HCT116 (cell line): ENCODE measurements at regions not wholly inside any gene's neighbourhood (a gene's known extent, or its start where the extent isn't known, plus 50 kb on each side); places are given as distances from the start of the nearest gene placed in this dataset.

Experiments used
- ATAC-seq: fragments of 200-7000 bp; cut with Tn5 transposase; 2 replicates; pipeline ENCODE4 v1.9.1; 2020; ENCODE audit warnings: mild to moderate bottlenecking, moderate library complexity
- BruUV-seq: library from RNA; stranded (reverse); fragments of 400-500 nt; replicated peaks from 2 replicates; lab custom pipeline; 2021; lab: Mats Ljungman, UMichigan
- CTCF ChIA-PET: fragments of 300-600 bp; sonication (Branson Sonifier 250); formaldehyde crosslinking; loops from one replicate; lab custom pipeline; 2021; ENCODE audit warnings: antibody characterized with exemption; lab: Charles Lee
- POLR2A ChIA-PET: fragments of 300-600, 350-600 bp; sonication (Branson Sonifier 250); formaldehyde crosslinking; loops from one replicate; lab custom pipeline; 2021; ENCODE audit warnings: antibody characterized with exemption; lab: Charles Lee
- RAD21 ChIA-PET, 2 experiments: fragments of 300-600 bp; sonication (Branson Sonifier 250); formaldehyde crosslinking; loops; one replicate each; lab custom pipeline; 2023; ENCODE audit warnings: low total read pairs in 2 of 2; ENCODE audit not compliant: uncharacterized antibody in 2 of 2, unreplicated experiment in 2 of 2, low non-redundant PET in 1 of 2; lab: Charles Lee
- DNase-seq: peaks from one replicate; pipeline ENCODE4 v3.0.0-alpha.2; 2010; ENCODE audit warnings: low read depth, low spot score
- H2AFZ ChIP-seq: fragments of 200-600 bp; shearing (Covaris generic), sonication (generic); 2 replicates; pipeline ENCODE4 v1.6.1; 2017; ENCODE audit warnings: low read depth, mixed run types, mixed read lengths, antibody characterized with exemption, low read length; ENCODE audit not compliant: poor library complexity, severe bottlenecking
- H3K27ac ChIP-seq: 2 replicates; pipeline ENCODE4 v1.5.1; 2012; ENCODE audit warnings: low read depth, low read length
- H3K27me3 ChIP-seq: fragments of 200-600 bp; sonication (generic); 2 replicates; pipeline ENCODE4 v1.6.1; 2016; ENCODE audit warnings: mixed run types, low read length, mixed read lengths; ENCODE audit not compliant: insufficient read depth
- H3K36me3 ChIP-seq, 2 experiments: fragments of 200-500 bp in 1 of 2; fragments of 200-600 bp in 1 of 2; sonication (Bioruptor generic) in 1 of 2; sonication (generic) in 1 of 2; 2 replicates each; pipeline versions ENCODE4 v1.5.1 to v1.6.1; 2014 to 2016; ENCODE audit warnings: low read length in 2 of 2, inconsistent platforms in 1 of 2, mixed read lengths in 1 of 2, mixed run types in 1 of 2; ENCODE audit not compliant: insufficient read depth in 2 of 2, control insufficient read depth in 1 of 2
- H3K4me1 ChIP-seq, 2 experiments: fragments of 200-600 bp in 1 of 2; sonication (generic) in 1 of 2; 2 replicates each; pipeline versions ENCODE4 v1.5.1 to v1.6.1; 2012 to 2017; ENCODE audit warnings: low read length in 2 of 2, inconsistent platforms in 1 of 2, mild to moderate bottlenecking in 1 of 2, mixed read lengths in 1 of 2, mixed run types in 1 of 2, moderate library complexity in 1 of 2; ENCODE audit not compliant: insufficient read depth in 2 of 2, control insufficient read depth in 1 of 2
- H3K4me2 ChIP-seq: fragments of 200-600 bp; sonication (generic); 2 replicates; pipeline ENCODE4 v1.6.1; 2017; ENCODE audit warnings: mixed run types, low read length, mixed read lengths
- H3K4me3 ChIP-seq, 2 experiments: fragments of 200-600 bp in 1 of 2; sonication (generic) in 1 of 2; replicated peaks in 1 of 2; 2 replicates each; pipeline ENCODE4 v1.5.1; 2011 to 2016; ENCODE audit warnings: low read length in 2 of 2, control low read depth in 1 of 2, low read depth in 1 of 2, mild to moderate bottlenecking in 1 of 2, mixed read lengths in 1 of 2, mixed run types in 1 of 2
- H3K79me2 ChIP-seq: fragments of 200-600 bp; sonication (generic); 2 replicates; pipeline ENCODE4 v1.6.1; 2017; ENCODE audit warnings: mild to moderate bottlenecking, mixed run types, low read length, moderate library complexity, mixed read lengths; ENCODE audit not compliant: insufficient read depth
- H3K9ac ChIP-seq: fragments of 200-600 bp; sonication (generic); 2 replicates; pipeline ENCODE4 v1.6.1; 2016; ENCODE audit warnings: low read length, mixed read lengths
- H3K9me2 ChIP-seq: fragments of 200-600 bp; sonication (generic), shearing (Covaris generic); 2 replicates; pipeline ENCODE4 v1.6.1; 2017; ENCODE audit warnings: mixed run types, mild to moderate bottlenecking, moderate library complexity; ENCODE audit not compliant: insufficient read depth
- H3K9me3 ChIP-seq, 2 experiments: fragments of 200-500 bp in 1 of 2; fragments of 200-600 bp in 1 of 2; sonication (Bioruptor generic) in 1 of 2; sonication (generic) in 1 of 2; 2 replicates each; pipeline ENCODE4 v1.6.1; 2014 to 2017; ENCODE audit warnings: low read length in 2 of 2, mixed read lengths in 2 of 2, inconsistent platforms in 1 of 2, low read depth in 1 of 2, mild to moderate bottlenecking in 1 of 2, mixed run types in 1 of 2, moderate library complexity in 1 of 2; ENCODE audit not compliant: control insufficient read depth in 1 of 2, insufficient read depth in 1 of 2
- H4K20me1 ChIP-seq: fragments of 200-600 bp; sonication (generic), shearing (Covaris generic); 2 replicates; pipeline ENCODE4 v1.6.1; 2017; ENCODE audit warnings: mixed run types, mild to moderate bottlenecking, moderate library complexity; ENCODE audit not compliant: insufficient read depth
- ATF3 ChIP-seq: IDR thresholded peaks from 2 replicates; pipeline ENCODE4 v1.6.1; 2012
- CBX3 ChIP-seq: IDR thresholded peaks from 2 replicates; pipeline ENCODE4 v1.6.1; 2012; ENCODE audit warnings: low read depth
- CEBPB ChIP-seq: IDR thresholded peaks from 2 replicates; pipeline ENCODE4 v1.6.1; 2012; ENCODE audit warnings: low read depth
- CTCF ChIP-seq, 3 experiments: fragments of 200-600 bp in 1 of 3; sonication (generic) in 1 of 3; IDR thresholded peaks in 2 of 3; conservative IDR thresholded peaks in 1 of 3; 2 replicates each; pipeline ENCODE4 v1.5.1; 2012 to 2017; ENCODE audit warnings: low read depth in 2 of 3, low read length in 2 of 3, antibody characterized with exemption in 1 of 3, borderline replicate concordance in 1 of 3, control low read depth in 1 of 3, mild to moderate bottlenecking in 1 of 3, mixed read lengths in 1 of 3, mixed run types in 1 of 3, moderate library complexity in 1 of 3; ENCODE audit not compliant: insufficient read depth in 1 of 3
- EZH2 ChIP-seq: fragments of 200-600 bp; sonication (generic); IDR thresholded peaks from 2 replicates; pipeline ENCODE4 v1.6.1; 2017; ENCODE audit warnings: antibody characterized with exemption, mixed run types
- FOSL1 ChIP-seq: IDR thresholded peaks from 2 replicates; pipeline ENCODE4 v1.6.1; 2012; ENCODE audit warnings: low read depth
- JUND ChIP-seq: IDR thresholded peaks from 2 replicates; pipeline ENCODE4 v1.6.1; 2012
- MAX ChIP-seq: IDR thresholded peaks from 2 replicates; pipeline ENCODE4 v1.6.1; 2012
- POLR2A ChIP-seq: IDR thresholded peaks from 2 replicates; pipeline ENCODE4 v1.7.0; 2011; ENCODE audit warnings: borderline replicate concordance; ENCODE audit not compliant: insufficient read depth, insufficient read length; ENCODE audit errors: extremely low read depth
- POLR2AphosphoS5 ChIP-seq: IDR thresholded peaks from 2 replicates; pipeline ENCODE4 v1.6.1; 2011; ENCODE audit warnings: mild to moderate bottlenecking, low read depth, low read length, moderate library complexity
- RAD21 ChIP-seq: IDR thresholded peaks from 2 replicates; pipeline ENCODE4 v1.6.1; 2012; ENCODE audit warnings: low read depth, mild to moderate bottlenecking
- SP1 ChIP-seq: IDR thresholded peaks from 2 replicates; pipeline ENCODE4 v1.6.1; 2012; ENCODE audit warnings: low read depth
- YY1 ChIP-seq: IDR thresholded peaks from 2 replicates; pipeline ENCODE4 v1.6.1; 2011; ENCODE audit warnings: low read length, low read depth, moderate library complexity, mild to moderate bottlenecking; ENCODE audit not compliant: insufficient replicate concordance; ENCODE audit errors: extremely low read depth
- ZBTB33 ChIP-seq: IDR thresholded peaks from 2 replicates; pipeline ENCODE4 v1.6.1; 2011; ENCODE audit warnings: mild to moderate bottlenecking, low read length, moderate library complexity; ENCODE audit not compliant: insufficient replicate concordance; ENCODE audit errors: extremely low read depth
- ZFX ChIP-seq: fragments of 450-650 bp; IDR thresholded peaks from 2 replicates; pipeline ENCODE4 v1.6.1; 2017
- intact Hi-C: fragments of 100-400 bp; cut with micrococcal nuclease; formaldehyde crosslinking; loops from 2 replicates; pipeline ENCODE4 v1.10.0; 2022

GRCh38 chrX:4043951-4044350 is 330.5 kb upstream of the PRKX start:
- Histone ChIP-seq H3K4me1 (no peaks in the 10 kb centered on the region), H2AFZ (no peak overlapping the region), H3K4me3 (no peak overlapping the region), H3K27me3 (no peaks in the 10 kb centered on the region), H3K27ac (no peak overlapping the region), H3K79me2 (no peaks in the 10 kb centered on the region), H3K9ac (no peak overlapping the region), H3K36me3 (no peaks in the 10 kb centered on the region), H3K9me3 (no peaks in the 10 kb centered on the region), H3K9me2 (no peaks in the 10 kb centered on the region), H3K4me2 (no peak overlapping the region), H4K20me1 (no peaks in the 10 kb centered on the region)
- ChIA-PET RAD21 (no interaction called here), POLR2A (no interaction called here), CTCF (no interaction called here)
- BruUV-seq, result no TSS peak
- TF ChIP-seq YY1 (no peak), SP1 (no peak), CTCF (IDR thresholded peaks at IDR 0.05 in 2 of 3, conservative IDR thresholded peaks at IDR 0.05 in 1 of 3; ENCODE audit: borderline replicate concordance in 1 of 3, insufficient read depth in 1 of 3, low read depth in 2 of 3, low read length in 2 of 3) (no peak)
- no peak for ATAC-seq
- intact Hi-C loops, result no loop called here
- no peak for DNase-seq

GRCh38 chrX:4035874-4036273 is 322.4 kb upstream of the PRKX start:
- BruUV-seq, result no TSS peak
- DNase-seq, result no peak
- POLR2A ChIA-PET, result no interaction called here
- no peak for TF ChIP-seq CBX3
- TF ChIP-seq FOSL1, result no peak
- TF ChIP-seq ZFX, result no peak
- TF ChIP-seq EZH2, result no peak
- no peak for TF ChIP-seq CTCF (IDR thresholded peaks at IDR 0.05 in 2 of 3, conservative IDR thresholded peaks at IDR 0.05 in 1 of 3; ENCODE audit: borderline replicate concordance in 1 of 3, insufficient read depth in 1 of 3, low read depth in 2 of 3, low read length in 2 of 3)
- TF ChIP-seq MAX, result no peak
- no peak for TF ChIP-seq JUND
- TF ChIP-seq CEBPB, result no peak
- no peak for TF ChIP-seq RAD21
- no peak for TF ChIP-seq POLR2AphosphoS5
- TF ChIP-seq ZBTB33, result no peak
- TF ChIP-seq POLR2A, result no peak
- TF ChIP-seq ATF3, result no peak

More at GRCh38 chrX:4035874-4036273, 322.4 kb upstream of the PRKX start:
- ATAC-seq, result no peak
- Histone ChIP-seq H3K4me3 (no peak overlapping the region), H3K9me3 (no peaks in the 10 kb centered on the region), H3K27ac (no peak overlapping the region), H3K79me2 (no peaks in the 10 kb centered on the region), H3K4me2 (no peak overlapping the region), H2AFZ (no peak overlapping the region), H4K20me1 (no peaks in the 10 kb centered on the region), H3K4me1 (no peaks in the 10 kb centered on the region), H3K36me3 (no peaks in the 10 kb centered on the region), H3K27me3 (no peaks in the 10 kb centered on the region), H3K9ac (no peak overlapping the region), H3K9me2 (no peaks in the 10 kb centered on the region)
- ChIA-PET RAD21 (no interaction called here), CTCF (no interaction called here)
- intact Hi-C loops, result no loop called here
